Cardiac muscle cell (in vitro differentiated cells and primary cell): ENCODE measurements at regions not wholly inside any gene's neighbourhood (a gene's known extent, or its start where the extent isn't known, plus 50 kb on each side); places are given as distances from the start of the nearest gene placed in this dataset.

Experiments
- DNase-seq, 2 donors: peaks; one replicate each; pipeline versions ENCODE4 v3.0.0 to v3.0.0-alpha.2; 2010 to 2017; ENCODE audit warnings: low read depth in 1 of 2, low spot score in 1 of 2
- H3K27ac ChIP-seq: fragments of 200-600 bp; sonication (generic); 2 replicates; pipeline ENCODE4 v1.5.1; 2016
- H3K27me3 ChIP-seq: fragments of 200-600 bp; sonication (generic); 2 replicates; pipeline ENCODE4 v1.6.0; 2016; ENCODE audit warnings: control low read depth
- H3K36me3 ChIP-seq: fragments of 200-600 bp; sonication (generic); 2 replicates; pipeline ENCODE4 v1.5.1; 2016; ENCODE audit warnings: control low read depth
- H3K4me1 ChIP-seq: fragments of 200-600 bp; sonication (generic); 2 replicates; pipeline ENCODE4 v1.8.1; 2017; ENCODE audit warnings: low read depth, mild to moderate bottlenecking, mixed run types
- H3K4me3 ChIP-seq: fragments of 200-600 bp; sonication (generic); 2 replicates; pipeline ENCODE4 v1.5.1; 2016; ENCODE audit warnings: mild to moderate bottlenecking
- H3K9me3 ChIP-seq: fragments of 200-600 bp; sonication (generic); 2 replicates; pipeline ENCODE4 v1.5.1; 2017; ENCODE audit warnings: low read depth, mild to moderate bottlenecking, control low read depth
- TF ChIP-seq, protein P1 (sequence below): IDR thresholded peaks from 2 replicates; pipeline ENCODE4 v1.5.1; 2012; ENCODE audit warnings: low read depth, mild to moderate bottlenecking, low read length

DNA sequence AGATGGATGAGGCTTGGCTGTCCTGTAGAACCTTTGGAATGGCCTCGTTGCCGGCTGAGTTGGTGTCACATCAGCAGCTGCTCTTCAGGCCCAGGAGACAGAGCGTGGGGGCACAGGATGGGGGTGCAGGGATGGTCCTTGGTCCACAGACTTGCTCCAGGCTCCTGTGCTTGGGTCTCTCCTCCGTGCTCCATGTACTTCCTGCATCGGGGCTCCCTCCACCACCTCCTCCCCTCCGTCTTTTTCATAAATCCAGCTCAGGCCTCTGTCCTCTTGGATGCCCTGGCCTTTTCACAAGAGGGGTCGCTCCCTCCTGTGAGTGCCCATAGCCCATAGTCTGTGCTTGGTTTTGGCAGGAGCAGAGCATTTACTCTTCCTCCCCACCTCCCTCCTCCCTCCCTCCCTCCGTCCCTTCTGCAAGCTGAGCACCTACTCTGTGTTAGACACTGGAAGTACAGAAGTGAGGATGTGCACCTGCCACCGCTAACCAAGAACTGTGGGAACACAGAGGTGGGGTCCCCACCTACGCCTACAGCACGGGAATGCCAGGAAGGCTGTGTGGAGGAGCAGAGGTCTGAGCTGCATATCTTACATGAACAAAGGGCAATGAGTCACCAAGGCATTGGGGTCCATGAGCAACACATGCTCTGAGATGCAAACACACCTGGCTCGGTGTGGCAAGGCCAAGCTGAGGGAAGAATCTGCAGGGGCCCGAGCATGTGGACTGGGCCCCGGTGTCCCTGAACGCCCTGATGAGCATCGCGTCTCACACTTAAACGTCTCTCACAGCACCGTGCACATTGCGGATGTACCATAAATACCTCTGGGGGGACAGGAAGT, 458.7 kb upstream of the HS6ST1 start:
- no peaks in the 10 kb centered on the region for H3K36me3 ChIP-seq
- H3K27me3 ChIP-seq = no peaks in the 10 kb centered on the region
- peaks cover 34% of the 10 kb centered on the region for H3K4me1 ChIP-seq
- H3K4me3 ChIP-seq = no peak overlapping the region
- H3K27ac ChIP-seq = no peak overlapping the region
- TF ChIP-seq, protein P1, sequence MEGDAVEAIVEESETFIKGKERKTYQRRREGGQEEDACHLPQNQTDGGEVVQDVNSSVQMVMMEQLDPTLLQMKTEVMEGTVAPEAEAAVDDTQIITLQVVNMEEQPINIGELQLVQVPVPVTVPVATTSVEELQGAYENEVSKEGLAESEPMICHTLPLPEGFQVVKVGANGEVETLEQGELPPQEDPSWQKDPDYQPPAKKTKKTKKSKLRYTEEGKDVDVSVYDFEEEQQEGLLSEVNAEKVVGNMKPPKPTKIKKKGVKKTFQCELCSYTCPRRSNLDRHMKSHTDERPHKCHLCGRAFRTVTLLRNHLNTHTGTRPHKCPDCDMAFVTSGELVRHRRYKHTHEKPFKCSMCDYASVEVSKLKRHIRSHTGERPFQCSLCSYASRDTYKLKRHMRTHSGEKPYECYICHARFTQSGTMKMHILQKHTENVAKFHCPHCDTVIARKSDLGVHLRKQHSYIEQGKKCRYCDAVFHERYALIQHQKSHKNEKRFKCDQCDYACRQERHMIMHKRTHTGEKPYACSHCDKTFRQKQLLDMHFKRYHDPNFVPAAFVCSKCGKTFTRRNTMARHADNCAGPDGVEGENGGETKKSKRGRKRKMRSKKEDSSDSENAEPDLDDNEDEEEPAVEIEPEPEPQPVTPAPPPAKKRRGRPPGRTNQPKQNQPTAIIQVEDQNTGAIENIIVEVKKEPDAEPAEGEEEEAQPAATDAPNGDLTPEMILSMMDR = no peak
- DNase-seq = no peak
- no peaks in the 10 kb centered on the region for H3K9me3 ChIP-seq

DNA sequence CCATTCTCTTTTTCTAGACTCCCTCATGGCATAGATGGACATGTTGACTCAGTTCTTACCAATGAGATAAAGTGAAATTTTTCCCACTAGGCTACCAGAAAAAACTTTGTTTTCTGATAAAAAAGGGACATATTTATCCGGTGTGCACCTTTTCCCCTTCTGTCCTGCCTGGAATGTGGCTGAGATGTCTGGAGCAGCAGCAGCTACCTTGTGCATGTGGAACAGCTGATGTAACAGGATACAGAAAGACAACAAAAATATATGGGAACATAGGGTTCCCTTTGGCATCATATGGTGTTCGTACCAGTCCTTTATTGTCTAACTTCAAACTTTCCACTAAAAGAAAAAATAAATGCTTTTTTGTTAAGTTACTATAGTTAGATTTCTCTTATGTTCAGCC, 460.2 kb upstream of the HS6ST1 start:
- Histone ChIP-seq H3K27me3 (no peaks in the 10 kb centered on the region), H3K36me3 (no peaks in the 10 kb centered on the region), H3K4me3 (no peak overlapping the region), H3K27ac (no peak overlapping the region), H3K9me3 (no peaks in the 10 kb centered on the region), H3K4me1 (peaks cover 31% of the 10 kb centered on the region)
- TF ChIP-seq, protein P1 = no peak
- no peak for DNase-seq

- no peaks in the 10 kb centered on the region for H3K27me3 ChIP-seq
- H3K4me1 ChIP-seq = peaks cover 25% of the 10 kb centered on the region
- DNase-seq = peak in 1 of 2 donors; percentile 35
- H3K9me3 ChIP-seq = no peaks in the 10 kb centered on the region
- peak overlapping the region; percentile 22 for H3K27ac ChIP-seq
- H3K36me3 ChIP-seq = no peaks in the 10 kb centered on the region
- H3K4me3 ChIP-seq = no peak overlapping the region
- TF ChIP-seq, protein P1 = no peak
Measured at GRCh38 chr2:128779301-128780095, 460.8 kb upstream of the HS6ST1 start.

DNA sequence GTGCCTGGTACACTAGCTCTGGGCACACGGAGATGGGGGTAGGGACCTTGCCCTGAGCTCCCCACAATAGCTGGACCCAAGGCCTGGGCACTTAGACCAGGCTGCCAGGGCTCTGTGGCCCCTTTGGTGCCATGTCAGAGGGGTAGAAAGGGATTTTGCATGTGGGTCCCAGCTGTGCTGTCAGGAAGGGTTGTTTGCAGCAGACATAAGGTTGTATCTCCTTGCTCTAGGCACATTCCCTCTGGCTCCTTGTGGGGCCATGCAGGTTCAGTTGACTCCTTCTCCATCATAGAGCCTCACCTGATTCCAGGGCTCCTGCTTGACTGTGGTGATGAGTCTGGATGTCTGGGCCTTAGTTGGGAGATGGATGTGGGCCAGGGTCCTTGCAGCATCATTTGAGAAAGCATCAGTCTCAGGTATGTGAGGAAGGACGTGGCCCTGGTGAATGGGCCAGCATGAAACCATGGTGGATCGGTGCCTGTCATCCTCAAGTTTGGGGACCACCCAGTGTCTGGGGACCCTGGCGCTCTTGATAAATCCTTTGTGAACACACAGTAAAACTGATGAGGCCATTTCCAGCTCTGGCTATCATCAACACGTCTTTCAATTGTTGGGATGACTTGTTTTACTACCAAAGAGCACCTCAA, 461.9 kb upstream of the HS6ST1 start:
- Histone ChIP-seq H3K36me3 (no peaks in the 10 kb centered on the region), H3K27ac (no peak overlapping the region), H3K9me3 (no peaks in the 10 kb centered on the region), H3K4me3 (no peak overlapping the region), H3K4me1 (peaks cover 14% of the 10 kb centered on the region), H3K27me3 (no peaks in the 10 kb centered on the region)
- TF ChIP-seq, protein P1 = no peak
- DNase-seq = no peak

DNA sequence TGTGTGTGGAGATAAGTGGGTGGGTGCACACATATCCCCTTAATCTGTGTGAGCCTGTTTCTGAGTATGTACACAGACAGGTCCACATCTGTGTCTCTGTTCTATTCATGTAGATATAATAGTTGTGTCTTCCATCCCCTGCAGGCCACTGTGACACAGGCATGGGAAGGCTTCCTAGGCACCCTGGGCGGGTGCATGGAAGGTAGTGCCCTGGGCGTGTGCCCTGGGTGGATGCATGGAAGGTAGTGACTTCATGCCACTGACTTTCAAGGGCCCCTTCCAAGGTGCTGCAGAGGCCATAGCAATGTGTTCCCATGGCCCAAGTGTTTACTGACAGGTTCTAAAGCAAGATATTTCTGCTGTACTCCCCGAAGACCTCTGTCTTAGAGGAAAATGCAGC, 462.5 kb upstream of the HS6ST1 start:
- Histone ChIP-seq H3K9me3 (no peaks in the 10 kb centered on the region), H3K4me3 (no peak overlapping the region), H3K36me3 (no peaks in the 10 kb centered on the region), H3K27ac (no peak overlapping the region), H3K4me1 (peaks cover 9% of the 10 kb centered on the region), H3K27me3 (no peaks in the 10 kb centered on the region)
- no peak for DNase-seq
- TF ChIP-seq, protein P1 = no peak
